ENCODE measurements at regions not wholly inside any gene's neighbourhood (a gene's known extent, or its start where the extent isn't known, plus 50 kb on each side); places are given as distances from the start of the nearest gene placed in this dataset.

DNA sequence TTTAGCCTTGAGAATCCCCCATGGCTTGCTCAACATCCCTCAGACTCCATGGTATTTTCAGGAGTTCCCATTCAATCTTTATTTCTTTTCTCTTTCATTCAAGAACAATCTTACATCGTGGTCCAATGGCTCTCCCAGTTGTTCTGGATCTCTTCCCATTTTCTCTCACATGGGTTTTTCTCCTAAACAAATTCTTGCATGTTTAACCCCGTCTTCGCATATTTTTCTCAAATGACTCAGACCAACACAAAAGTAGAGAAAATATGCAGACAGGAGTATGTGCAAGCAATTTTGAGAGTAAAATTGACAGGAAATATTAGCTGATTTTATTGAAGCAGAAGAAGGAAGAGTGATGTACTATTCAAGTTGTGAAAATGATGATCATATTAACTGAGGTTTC, 396.4 kb upstream of the TRAM1L1 start:
- TF ChIP-seq, protein P1, sequence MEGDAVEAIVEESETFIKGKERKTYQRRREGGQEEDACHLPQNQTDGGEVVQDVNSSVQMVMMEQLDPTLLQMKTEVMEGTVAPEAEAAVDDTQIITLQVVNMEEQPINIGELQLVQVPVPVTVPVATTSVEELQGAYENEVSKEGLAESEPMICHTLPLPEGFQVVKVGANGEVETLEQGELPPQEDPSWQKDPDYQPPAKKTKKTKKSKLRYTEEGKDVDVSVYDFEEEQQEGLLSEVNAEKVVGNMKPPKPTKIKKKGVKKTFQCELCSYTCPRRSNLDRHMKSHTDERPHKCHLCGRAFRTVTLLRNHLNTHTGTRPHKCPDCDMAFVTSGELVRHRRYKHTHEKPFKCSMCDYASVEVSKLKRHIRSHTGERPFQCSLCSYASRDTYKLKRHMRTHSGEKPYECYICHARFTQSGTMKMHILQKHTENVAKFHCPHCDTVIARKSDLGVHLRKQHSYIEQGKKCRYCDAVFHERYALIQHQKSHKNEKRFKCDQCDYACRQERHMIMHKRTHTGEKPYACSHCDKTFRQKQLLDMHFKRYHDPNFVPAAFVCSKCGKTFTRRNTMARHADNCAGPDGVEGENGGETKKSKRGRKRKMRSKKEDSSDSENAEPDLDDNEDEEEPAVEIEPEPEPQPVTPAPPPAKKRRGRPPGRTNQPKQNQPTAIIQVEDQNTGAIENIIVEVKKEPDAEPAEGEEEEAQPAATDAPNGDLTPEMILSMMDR (conservative IDR thresholded peaks at IDR 0.05; ENCODE audit: low read length), result no peak
- no peak for DNase-seq (ENCODE audit: low read depth)
- H3K4me3 ChIP-seq (ENCODE audit: low read length), result no peak overlapping the region

DNA sequence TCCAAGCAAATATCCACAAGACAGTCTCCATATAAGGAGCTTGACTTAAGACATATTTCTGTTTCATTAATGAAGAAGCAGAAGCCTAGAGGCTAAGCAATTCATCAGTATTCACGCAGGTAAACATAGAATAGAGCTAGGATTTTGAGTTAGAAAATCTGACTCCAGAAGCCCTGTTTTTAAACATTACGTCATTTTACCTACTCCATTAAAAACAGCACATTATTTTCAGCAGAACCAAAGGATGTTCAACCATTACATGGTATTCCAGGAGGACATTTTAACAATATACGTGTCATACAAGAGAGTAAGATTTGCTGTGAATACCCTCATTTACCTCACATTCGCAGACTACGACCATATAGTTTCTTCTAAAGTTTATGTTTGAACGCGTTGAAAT, 403.3 kb upstream of the TRAM1L1 start:
- TF ChIP-seq, protein P1 (conservative IDR thresholded peaks at IDR 0.05; ENCODE audit: low read length), result no peak
- no peak for DNase-seq (ENCODE audit: low read depth)
- no peak overlapping the region for H3K4me3 ChIP-seq (ENCODE audit: low read length)

GRCh38 chr4:117489107-117489506, 403.7 kb upstream of the TRAM1L1 start:
- TF ChIP-seq, protein P1 (conservative IDR thresholded peaks at IDR 0.05; ENCODE audit: low read length), result no peak
- no peak for DNase-seq (ENCODE audit: low read depth)
- no peak overlapping the region for H3K4me3 ChIP-seq (ENCODE audit: low read length)

GRCh38 chr4:117491516-117491915, 406.1 kb upstream of the TRAM1L1 start:
- H3K4me3 ChIP-seq (ENCODE audit: low read length), result no peak overlapping the region
- TF ChIP-seq, protein P1 (conservative IDR thresholded peaks at IDR 0.05; ENCODE audit: low read length), result no peak
- no peak for DNase-seq (ENCODE audit: low read depth)

DNA sequence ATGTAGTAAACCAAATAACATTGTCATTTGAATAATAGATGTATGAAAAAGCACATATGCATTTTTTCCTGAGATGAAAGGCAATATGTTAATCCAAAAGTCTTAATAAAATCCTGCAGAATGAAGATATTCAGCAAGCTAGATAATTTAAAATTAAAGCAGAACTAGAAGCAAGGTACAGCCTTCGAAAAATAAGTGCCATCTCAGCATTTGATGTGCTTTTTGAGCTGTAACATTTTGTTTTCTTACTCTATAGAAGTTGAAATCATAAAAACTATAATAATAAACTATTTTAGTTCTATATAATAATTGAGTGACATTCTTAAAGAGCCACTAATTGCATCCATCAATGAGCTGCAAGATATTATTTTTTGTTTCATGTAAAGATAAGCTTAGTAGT, 410.4 kb upstream of the TRAM1L1 start:
- H3K4me3 ChIP-seq (ENCODE audit: low read length), result no peak overlapping the region
- no peak for DNase-seq (ENCODE audit: low read depth)
- TF ChIP-seq, protein P1 (conservative IDR thresholded peaks at IDR 0.05; ENCODE audit: low read length), result no peak

- DNase-seq (ENCODE audit: low read depth), result no peak
- H3K4me3 ChIP-seq (ENCODE audit: low read length), result no peak overlapping the region
- TF ChIP-seq, protein P1 (conservative IDR thresholded peaks at IDR 0.05; ENCODE audit: low read length), result no peak
Measured at GRCh38 chr4:117512414-117512813, 427.0 kb upstream of the TRAM1L1 start.

- no peak for DNase-seq (ENCODE audit: low read depth)
- no peak overlapping the region for H3K4me3 ChIP-seq (ENCODE audit: low read length)
- TF ChIP-seq, protein P1 (conservative IDR thresholded peaks at IDR 0.05; ENCODE audit: low read length), result no peak
Measured at GRCh38 chr4:117514391-117515175, 429.2 kb upstream of the TRAM1L1 start.
